ENCODE measurements at regions not wholly inside any gene's neighbourhood (a gene's known extent, or its start where the extent isn't known, plus 50 kb on each side); places are given as distances from the start of the nearest gene placed in this dataset.

GRCh38 chr3:124277144-124277890, 285.4 kb upstream of the ROPN1 start:
- TF ChIP-seq CTCF (conservative IDR thresholded peaks at IDR 0.05 in 1 of 2, IDR thresholded peaks at IDR 0.05 in 1 of 2; ENCODE audit: low read depth in 1 of 2, low read length in 2 of 2) (peak in 1 of 2 donors; percentile 13), EZH2 (IDR thresholded peaks at IDR 0.05; ENCODE audit: low read length, missing control alignments) (no peak)

Data from fibroblast of lung (primary cell).